ENCODE measurements at regions not wholly inside any gene's neighbourhood (a gene's known extent, or its start where the extent isn't known, plus 50 kb on each side); places are given as distances from the start of the nearest gene placed in this dataset.

DNA sequence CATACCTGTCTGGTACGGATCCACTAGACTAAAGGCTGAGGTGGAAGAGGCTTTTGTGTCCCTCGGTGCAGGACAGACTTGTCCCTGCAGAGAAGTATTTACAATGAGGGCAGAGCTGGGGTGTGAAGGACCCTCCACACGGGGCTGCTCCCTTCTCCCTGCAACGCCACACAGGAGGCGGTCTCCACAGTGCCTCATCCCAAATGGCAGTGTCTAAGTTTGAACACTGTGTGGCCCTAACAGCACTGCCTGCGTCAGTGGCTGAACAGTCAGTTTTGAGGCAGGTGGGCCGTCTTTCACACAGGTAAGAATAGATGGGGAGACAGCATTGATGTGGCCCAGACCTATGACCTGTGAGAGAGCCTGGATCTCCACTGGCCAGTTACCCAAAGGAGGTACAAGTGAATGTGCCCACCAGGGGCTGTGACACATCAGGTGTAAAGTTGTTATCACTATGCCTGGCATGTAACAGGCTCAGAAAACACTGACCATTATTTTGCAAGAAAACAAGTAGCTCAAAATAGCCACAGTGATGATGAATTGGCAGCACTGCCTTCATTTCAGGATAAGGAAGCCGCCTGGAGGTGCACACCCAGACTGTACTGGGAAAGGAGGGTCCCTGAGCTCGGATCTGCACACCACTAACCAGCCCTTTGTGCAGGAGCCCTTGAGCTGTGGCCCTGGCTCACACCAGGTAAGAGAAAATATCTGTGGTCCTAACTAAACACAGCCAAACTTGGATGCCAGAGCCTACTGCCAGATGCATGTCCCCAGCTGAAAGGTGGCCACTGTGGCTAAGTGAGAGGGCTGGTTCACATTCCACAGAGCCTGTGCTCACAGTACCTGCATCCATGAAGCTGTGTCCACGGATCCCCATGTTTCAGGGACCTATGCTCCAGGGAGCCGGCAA is 246.7 kb downstream of the DLL1 start:
- H3K4me3 ChIP-seq: no peak overlapping the region
- DNase-seq (ENCODE audit: low spot score) (no peak), ATAC-seq (no peak)
- 0 out of 2 replicates have a peak, but pooled peaks cover 4% of the 10 kb centered on the region for H3K4me1 ChIP-seq (ENCODE audit: insufficient read depth)
- Mint-ChIP-seq H3K4me3 (no peak overlapping the region), H3K9me3 (peaks cover 7% of the 10 kb centered on the region), H3K27me3 (ENCODE audit: insufficient read depth, low read depth, poor library complexity) (peaks cover 8% of the 10 kb centered on the region), H3K36me3 (ENCODE audit: low read depth) (peaks cover under 1% of the 10 kb centered on the region; the same call in 1 of the 3 replicates), H3K4me1 (peaks cover 19% of the 10 kb centered on the region), H3K27ac (no peak overlapping the region)
- no peaks in the 10 kb centered on the region for H3K27me3 ChIP-seq (ENCODE audit: insufficient read depth)
- TF ChIP-seq CREB1 (CRISPR knock-in tag; IDR thresholded peaks at IDR 0.05; ENCODE audit: low read depth) (no peak), EZH2 (IDR thresholded peaks at IDR 0.05; ENCODE audit: low read depth, unreplicated experiment) (no peak), JUNB (IDR thresholded peaks at IDR 0.05; ENCODE audit: unreplicated experiment) (no peak), REST (IDR thresholded peaks at IDR 0.05; ENCODE audit: unreplicated experiment) (no peak), STAT1 (IDR thresholded peaks at IDR 0.05; ENCODE audit: unreplicated experiment) (no peak), ZNF331 (CRISPR knock-in tag; IDR thresholded peaks at IDR 0.05; ENCODE audit: low read depth) (no peak), ETS1 (IDR thresholded peaks at IDR 0.05) (no peak), ZNF114 (CRISPR knock-in tag; IDR thresholded peaks at IDR 0.05) (no peak), POLR2AphosphoS5 (IDR thresholded peaks at IDR 0.05; ENCODE audit: low read depth) (no peak), CTCF (conservative IDR thresholded peaks at IDR 0.05; ENCODE audit: low read depth in 2 of 2) (no peak), NANOG (IDR thresholded peaks at IDR 0.05; ENCODE audit: borderline replicate concordance) (no peak)
- no peaks in the 10 kb centered on the region for H3K36me3 ChIP-seq (ENCODE audit: insufficient read depth)
- no peaks in the 10 kb centered on the region for H3F3A ChIP-seq (replicated peaks; ENCODE audit: low read depth)
- no peaks in the 10 kb centered on the region for H3K9me2 ChIP-seq (ENCODE audit: insufficient read depth)
- no peaks in the 10 kb centered on the region for H4K20me1 ChIP-seq (replicated peaks; ENCODE audit: insufficient read depth)
- no peak overlapping the region for H3K27ac ChIP-seq (ENCODE audit: low read depth)
- no peak overlapping the region for H2AFZ ChIP-seq
- no peaks in the 10 kb centered on the region for H3K79me2 ChIP-seq (replicated peaks; ENCODE audit: insufficient read depth)
- H3K4me2 ChIP-seq: no peak overlapping the region

Measured in GM23338 (cell line).